Caco-2 (cell line): ENCODE measurements at regions not wholly inside any gene's neighbourhood (a gene's known extent, or its start where the extent isn't known, plus 50 kb on each side); places are given as distances from the start of the nearest gene placed in this dataset.
"Not testable (repeated sequence)": the region's sequence is repeated elsewhere in the genome, so short reads cannot be mapped to it uniquely, and the experiment has no call there.

Experiments used
- BruUV-seq: library from RNA; stranded (reverse); fragments of 400-500 nt; replicated peaks from 2 replicates; lab custom pipeline; 2021; lab: Mats Ljungman, UMichigan
- CTCF ChIA-PET: fragments of 300-600 bp; sonication (Branson Sonifier 250); formaldehyde crosslinking; loops from one replicate; lab custom pipeline; 2022; ENCODE audit warnings: antibody characterized with exemption; lab: Charles Lee
- POLR2A ChIA-PET: fragments of 300-600 bp; sonication (Branson Sonifier 250); formaldehyde crosslinking; loops from one replicate; lab custom pipeline; 2022; ENCODE audit warnings: antibody characterized with exemption; lab: Charles Lee
- DNase-seq, 2 experiments: peaks; one replicate each; pipeline versions ENCODE4 v3.0.0 to v3.0.0-alpha.2; 2020 to 2022
- H3K27me3 ChIP-seq: replicated peaks from 2 replicates; pipeline ENCODE4 v1.6.0; 2011; ENCODE audit warnings: low read length; ENCODE audit not compliant: control insufficient read depth, insufficient read depth
- H3K36me3 ChIP-seq: 2 replicates; pipeline ENCODE4 v1.5.1; 2011; ENCODE audit warnings: low read length; ENCODE audit not compliant: control insufficient read depth, insufficient read depth
- H3K4me1 ChIP-seq: fragments of 250-450 bp; sonication (Bioruptor Pico); 2 replicates; pipeline ENCODE4 v1.5.1; 2020; ENCODE audit warnings: mild to moderate bottlenecking
- H3K4me3 ChIP-seq: 2 replicates; pipeline ENCODE4 v1.5.1; 2011; ENCODE audit warnings: low read depth, mild to moderate bottlenecking, control low read depth, low read length
- H3K9me3 ChIP-seq: fragments of 250-450 bp; sonication (Bioruptor Pico); 2 replicates; pipeline ENCODE4 v1.5.1; 2020; ENCODE audit warnings: mild to moderate bottlenecking, moderate library complexity
- H3K27ac Mint-ChIP-seq: one replicate; pipeline ENCODE4 v1.8.0; 2022; ENCODE audit warnings: mixed read lengths; ENCODE audit not compliant: unreplicated experiment
- H3K27me3 Mint-ChIP-seq: one replicate; pipeline ENCODE4 v1.8.0; 2022; ENCODE audit warnings: mixed read lengths; ENCODE audit not compliant: insufficient read depth, unreplicated experiment
- H3K36me3 Mint-ChIP-seq: one replicate; pipeline ENCODE4 v1.8.0; 2022; ENCODE audit warnings: mild to moderate bottlenecking, mixed read lengths; ENCODE audit not compliant: insufficient read depth, unreplicated experiment
- H3K4me1 Mint-ChIP-seq: one replicate; pipeline ENCODE4 v1.8.0; 2022; ENCODE audit warnings: low read depth, mixed read lengths; ENCODE audit not compliant: unreplicated experiment
- H3K4me3 Mint-ChIP-seq: one replicate; pipeline ENCODE4 v1.8.0; 2022; ENCODE audit warnings: mild to moderate bottlenecking, moderate library complexity, mixed read lengths; ENCODE audit not compliant: unreplicated experiment
- H3K9me3 Mint-ChIP-seq: one replicate; pipeline ENCODE4 v1.8.0; 2022; ENCODE audit warnings: mixed read lengths; ENCODE audit not compliant: unreplicated experiment
- intact Hi-C: fragments of 100-400 bp; cut with micrococcal nuclease; formaldehyde crosslinking; loops from one replicate; pipeline ENCODE4 v1.10.0; 2022; ENCODE audit not compliant: unreplicated experiment

DNA sequence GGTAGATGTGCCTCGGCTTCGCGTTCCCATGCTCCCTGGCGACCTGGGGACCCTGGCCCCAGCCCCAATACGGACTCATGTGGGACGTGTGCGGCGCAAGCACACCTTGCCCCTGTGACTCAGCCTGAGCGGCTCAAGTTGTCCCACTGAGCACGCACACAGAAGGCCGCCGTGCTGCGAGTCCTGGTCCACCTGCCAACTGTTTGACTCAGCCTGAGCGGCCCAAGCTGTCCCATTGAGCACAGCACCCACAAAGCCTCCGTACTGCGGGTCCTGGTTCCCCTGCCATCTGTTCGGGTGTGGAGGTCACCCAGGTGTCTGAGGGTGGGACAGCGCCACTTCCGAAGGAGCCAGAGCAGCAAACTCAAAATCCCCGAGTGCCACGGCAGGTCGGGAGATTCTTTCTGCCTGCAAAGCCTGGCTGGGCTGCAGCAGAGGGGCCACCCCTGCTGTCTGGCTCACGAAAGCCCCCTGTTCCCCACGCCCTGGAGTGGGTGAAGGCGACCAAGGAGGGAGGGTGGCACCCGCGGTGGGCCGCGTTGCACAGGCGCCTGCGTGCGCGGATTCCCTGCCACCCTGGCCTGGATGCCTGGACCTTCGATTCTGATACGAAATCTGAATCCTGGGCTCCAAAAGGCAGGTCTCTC, 362.6 kb upstream of the DEFB115 start:
- intact Hi-C loops, H3K27ac Mint-ChIP-seq, DNase-seq, H3K27me3 Mint-ChIP-seq, CTCF ChIA-PET, H3K4me1 ChIP-seq, POLR2A ChIA-PET, H3K27me3 ChIP-seq, H3K4me3 Mint-ChIP-seq, H3K4me3 ChIP-seq, H3K36me3 Mint-ChIP-seq, BruUV-seq, H3K36me3 ChIP-seq, H3K4me1 Mint-ChIP-seq: not testable (repeated sequence)
- H3K9me3 Mint-ChIP-seq, result peaks cover 19% of the 10 kb centered on the region
- H3K9me3 ChIP-seq, result peaks cover 12% of the 10 kb centered on the region; the same call in 1 of the 2 replicates

DNA sequence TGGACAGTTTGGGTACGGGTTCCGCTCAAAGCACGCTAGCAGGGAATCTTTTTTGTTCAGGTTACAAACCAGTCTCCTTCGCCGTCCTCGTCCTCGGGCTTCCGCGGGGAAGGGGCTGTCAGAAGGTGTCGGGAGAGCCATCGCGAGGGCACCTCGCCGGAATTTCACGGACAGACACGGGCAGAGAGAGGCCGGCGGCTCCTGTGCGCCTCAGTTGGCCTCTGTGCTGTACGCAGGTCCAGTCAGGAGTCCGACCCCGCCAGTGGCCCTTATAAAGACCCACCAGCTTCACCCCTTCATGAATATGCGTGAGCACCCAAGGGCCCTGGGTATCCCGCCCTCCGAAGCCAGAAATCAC, 362.1 kb upstream of the DEFB115 start:
- H3K4me1 Mint-ChIP-seq, CTCF ChIA-PET, H3K36me3 ChIP-seq, DNase-seq, BruUV-seq, H3K27me3 ChIP-seq, intact Hi-C loops, H3K36me3 Mint-ChIP-seq, H3K27me3 Mint-ChIP-seq, POLR2A ChIA-PET, H3K4me3 ChIP-seq, H3K4me1 ChIP-seq, H3K27ac Mint-ChIP-seq, H3K4me3 Mint-ChIP-seq: not testable (repeated sequence)
- peaks cover 12% of the 10 kb centered on the region; the same call in 1 of the 2 replicates for H3K9me3 ChIP-seq
- H3K9me3 Mint-ChIP-seq, result peaks cover 19% of the 10 kb centered on the region

DNA sequence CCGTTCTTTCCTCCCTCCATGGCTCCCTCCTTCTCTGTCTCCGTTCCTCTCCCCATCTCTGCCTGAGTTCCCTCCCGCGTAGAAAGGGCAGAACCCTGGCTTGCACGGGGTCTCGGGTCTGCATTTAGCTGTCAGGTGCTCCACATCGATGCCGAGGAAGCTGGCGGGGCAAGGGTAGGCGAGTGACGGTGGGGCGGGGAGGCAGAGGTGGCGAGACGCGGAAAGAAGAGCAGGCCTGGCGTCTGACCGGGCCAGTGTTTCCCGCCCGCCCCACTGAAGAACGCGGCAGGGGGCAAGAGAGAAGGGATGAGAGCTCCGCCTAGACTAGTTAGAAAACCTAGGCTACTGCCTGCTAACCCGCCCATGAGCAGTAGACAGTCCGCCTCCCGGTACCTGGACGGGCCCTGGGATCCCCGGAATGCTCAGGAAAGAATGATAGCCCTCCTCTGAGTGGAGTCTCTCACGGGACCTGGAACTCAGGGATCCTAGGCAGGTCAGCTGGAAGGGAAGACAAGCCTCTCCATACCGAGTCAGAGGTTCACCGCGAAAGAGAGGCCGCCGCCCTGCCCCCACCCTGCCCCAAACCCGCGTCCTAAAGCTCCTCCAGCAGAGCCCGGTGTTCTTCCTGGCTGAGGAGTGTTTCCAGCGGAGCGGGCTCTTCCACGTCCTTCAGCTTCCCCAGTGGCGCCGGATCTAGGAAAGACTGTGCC, 357.9 kb upstream of the DEFB115 start:
- BruUV-seq, H3K4me1 ChIP-seq, H3K27me3 Mint-ChIP-seq, H3K36me3 Mint-ChIP-seq, DNase-seq, H3K27me3 ChIP-seq, POLR2A ChIA-PET, H3K36me3 ChIP-seq, H3K4me3 ChIP-seq, H3K27ac Mint-ChIP-seq, intact Hi-C loops, CTCF ChIA-PET, H3K4me3 Mint-ChIP-seq, H3K4me1 Mint-ChIP-seq: not testable (repeated sequence)
- peaks cover 35% of the 10 kb centered on the region for H3K9me3 Mint-ChIP-seq
- peaks cover 12% of the 10 kb centered on the region; the same call in 1 of the 2 replicates for H3K9me3 ChIP-seq

DNA sequence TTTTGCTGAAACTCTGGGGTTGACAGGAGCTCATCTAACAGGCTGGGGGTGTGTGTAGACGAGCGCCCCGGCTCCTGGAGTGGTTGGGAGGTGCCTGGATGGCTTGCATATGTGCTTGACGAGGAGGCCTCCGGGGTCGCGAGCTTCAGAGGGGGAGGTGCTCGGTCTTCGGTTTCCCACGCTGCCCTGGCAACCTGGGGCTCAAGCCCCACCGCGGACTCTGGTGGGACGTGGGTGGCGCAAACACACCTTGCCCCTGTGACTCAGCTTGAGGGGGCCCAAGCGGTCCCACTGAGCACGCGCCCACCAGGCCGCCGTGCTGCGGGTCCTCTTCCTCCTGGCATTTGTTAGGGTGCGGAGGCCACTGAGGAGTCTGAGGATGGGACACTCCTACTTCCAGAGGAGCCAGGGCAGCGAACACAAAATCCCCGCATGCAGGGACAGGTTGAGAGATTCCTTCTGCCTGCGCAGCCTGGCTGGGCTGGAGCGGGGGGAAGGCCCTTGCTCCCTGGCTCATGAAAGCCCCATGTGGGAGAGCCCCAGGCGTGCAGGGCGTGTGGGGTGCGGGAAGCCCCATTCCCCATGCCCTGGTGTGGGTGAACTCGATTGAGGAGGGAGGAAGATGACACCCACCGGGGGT, 357.3 kb upstream of the DEFB115 start:
- CTCF ChIA-PET, H3K4me1 Mint-ChIP-seq, intact Hi-C loops, H3K27ac Mint-ChIP-seq, BruUV-seq, H3K4me1 ChIP-seq, H3K27me3 Mint-ChIP-seq, DNase-seq, H3K4me3 ChIP-seq, H3K4me3 Mint-ChIP-seq, H3K36me3 ChIP-seq, H3K36me3 Mint-ChIP-seq, H3K27me3 ChIP-seq, POLR2A ChIA-PET: not testable (repeated sequence)
- H3K9me3 ChIP-seq, result peaks cover 12% of the 10 kb centered on the region; the same call in 1 of the 2 replicates
- peaks cover 36% of the 10 kb centered on the region for H3K9me3 Mint-ChIP-seq

DNA sequence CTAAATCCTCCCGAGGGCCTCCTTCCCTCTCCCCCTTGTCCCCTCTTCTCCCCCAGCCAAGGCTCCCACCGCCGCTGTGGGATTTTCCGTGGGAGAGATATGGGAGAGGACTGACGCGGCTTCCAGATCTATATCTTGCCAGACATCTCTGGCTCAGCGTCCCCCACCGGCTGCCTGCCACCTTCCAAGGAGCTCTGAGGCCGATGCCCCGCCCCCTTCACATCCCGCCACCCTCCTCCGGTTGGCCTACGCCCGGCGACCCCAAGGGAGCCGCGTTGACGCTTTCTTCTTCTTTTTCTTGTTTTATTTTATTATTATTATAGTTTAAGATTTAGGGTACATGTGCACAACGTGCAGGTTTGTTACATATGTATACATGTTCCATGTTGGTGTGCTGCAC, 352.2 kb upstream of the DEFB115 start:
- H3K9me3 ChIP-seq, H3K36me3 ChIP-seq, intact Hi-C loops, H3K27ac Mint-ChIP-seq, DNase-seq, H3K27me3 ChIP-seq, CTCF ChIA-PET, BruUV-seq, H3K27me3 Mint-ChIP-seq, H3K36me3 Mint-ChIP-seq, H3K4me3 ChIP-seq, H3K4me1 ChIP-seq, H3K4me3 Mint-ChIP-seq, H3K4me1 Mint-ChIP-seq, POLR2A ChIA-PET: not testable (repeated sequence)
- H3K9me3 Mint-ChIP-seq, result peaks cover 43% of the 10 kb centered on the region
